GM04503 (cell line): ENCODE measurements at regions not wholly inside any gene's neighbourhood (a gene's known extent, or its start where the extent isn't known, plus 50 kb on each side); places are given as distances from the start of the nearest gene placed in this dataset.
"Not testable (repeated sequence)": the region's sequence is repeated elsewhere in the genome, so short reads cannot be mapped to it uniquely, and the experiment has no call there.

Experiments
- DNase-seq: peaks from one replicate; pipeline ENCODE4 v3.0.0-alpha.2; 2012; ENCODE audit warnings: low read depth

DNA sequence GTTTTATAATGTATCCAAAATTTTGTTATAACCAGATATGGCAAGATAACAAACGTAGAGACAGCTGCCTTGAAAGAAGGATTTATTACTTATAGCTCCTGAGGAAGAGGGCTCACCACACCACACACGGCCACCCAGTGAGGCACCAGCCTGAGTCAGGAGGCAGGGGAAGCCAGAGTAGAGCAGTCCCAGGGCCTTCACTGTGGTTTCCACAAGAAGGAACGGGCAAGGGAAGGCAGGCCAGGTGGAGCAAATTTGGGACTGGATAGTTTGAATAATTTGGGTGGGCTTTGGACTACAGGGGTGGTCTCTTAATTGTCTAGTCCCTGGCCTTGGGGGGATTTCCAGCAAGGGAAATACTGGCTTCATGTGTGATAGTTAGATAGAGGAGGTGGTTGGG, 72.5 kb downstream of the RRAGC start:
- DNase-seq, result no peak

DNA sequence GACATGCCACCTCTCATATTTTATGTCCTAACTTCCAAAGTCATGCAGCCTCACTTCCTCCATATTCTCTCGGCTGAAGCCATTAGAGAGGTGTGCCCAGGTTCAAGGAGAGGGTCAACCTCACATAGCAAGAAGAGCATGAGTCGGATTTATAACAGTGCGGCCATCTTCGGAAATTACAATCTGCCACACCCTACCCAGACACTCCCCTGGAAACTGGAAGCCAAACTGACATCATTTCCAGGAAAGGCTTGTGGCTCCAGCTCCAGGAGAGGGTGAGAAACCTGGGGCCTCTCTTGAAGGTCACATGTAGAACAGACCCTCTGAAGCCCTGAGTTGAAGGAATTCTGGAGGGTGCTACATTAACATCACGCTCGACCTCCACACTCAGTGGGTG, 73.5 kb downstream of the RRAGC start:
- no peak for DNase-seq

- DNase-seq, result no peak
Measured at GRCh38 chr1:38785285-38786039, 74.1 kb downstream of the RRAGC start.

GRCh38 chr1:38784452-38785284, 74.9 kb downstream of the RRAGC start:
- no peak for DNase-seq

- no peak for DNase-seq
Measured at GRCh38 chr1:38783640-38784229, 75.8 kb downstream of the RRAGC start.

- no peak for DNase-seq
Measured at GRCh38 chr1:38781872-38782617, 77.5 kb downstream of the RRAGC start.

GRCh38 chr1:38780133-38780532, 79.4 kb downstream of the RRAGC start:
- DNase-seq, result no peak

- no peak for DNase-seq
Measured at GRCh38 chr1:38779491-38779890, 80.1 kb downstream of the RRAGC start.

DNA sequence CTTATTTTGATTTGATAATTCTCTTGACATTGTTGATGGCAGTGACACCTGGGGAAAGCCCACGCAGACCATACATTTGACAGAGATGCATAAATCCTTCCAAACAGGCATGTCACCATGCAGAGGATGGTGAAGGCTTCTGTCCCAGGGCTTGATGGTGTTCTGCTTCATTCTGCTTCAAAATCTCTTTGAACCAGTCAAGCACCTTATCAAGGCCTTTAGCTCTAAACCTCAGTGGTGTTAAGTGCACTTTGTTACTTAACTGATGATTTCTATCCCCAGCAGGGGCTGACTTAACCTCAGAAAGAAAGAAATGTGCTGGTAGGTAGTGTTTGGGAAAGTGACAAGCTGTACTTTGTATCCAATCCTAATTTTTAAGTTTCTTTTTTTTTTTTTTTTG, 81.1 kb downstream of the RRAGC start:
- no peak for DNase-seq

- DNase-seq, result no peak
Measured at GRCh38 chr1:38778051-38778450, 81.5 kb downstream of the RRAGC start.

DNA sequence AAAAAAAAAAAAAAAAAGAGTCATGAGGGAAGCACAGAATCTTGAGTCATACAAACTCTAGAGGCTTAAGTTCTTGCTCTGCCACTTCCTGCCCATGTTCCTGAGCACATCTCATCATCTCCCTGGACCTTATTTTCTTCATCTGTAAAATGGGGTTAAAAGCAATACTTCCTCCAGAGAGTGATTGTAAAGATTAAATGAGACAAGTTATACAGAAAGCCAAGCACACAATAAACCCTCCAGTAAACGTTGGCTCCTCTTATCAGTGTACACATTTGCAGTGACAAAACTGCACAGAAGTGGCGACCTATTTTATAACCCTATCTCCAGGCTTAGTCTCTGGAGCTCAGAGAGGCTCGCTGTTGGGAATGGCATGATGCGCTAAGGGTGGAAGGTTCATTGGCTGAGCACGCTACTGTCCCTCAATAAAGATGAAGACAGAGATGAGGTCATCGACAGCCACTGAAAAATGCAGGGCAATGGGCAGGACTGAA, 82.1 kb downstream of the RRAGC start:
- no peak for DNase-seq

DNA sequence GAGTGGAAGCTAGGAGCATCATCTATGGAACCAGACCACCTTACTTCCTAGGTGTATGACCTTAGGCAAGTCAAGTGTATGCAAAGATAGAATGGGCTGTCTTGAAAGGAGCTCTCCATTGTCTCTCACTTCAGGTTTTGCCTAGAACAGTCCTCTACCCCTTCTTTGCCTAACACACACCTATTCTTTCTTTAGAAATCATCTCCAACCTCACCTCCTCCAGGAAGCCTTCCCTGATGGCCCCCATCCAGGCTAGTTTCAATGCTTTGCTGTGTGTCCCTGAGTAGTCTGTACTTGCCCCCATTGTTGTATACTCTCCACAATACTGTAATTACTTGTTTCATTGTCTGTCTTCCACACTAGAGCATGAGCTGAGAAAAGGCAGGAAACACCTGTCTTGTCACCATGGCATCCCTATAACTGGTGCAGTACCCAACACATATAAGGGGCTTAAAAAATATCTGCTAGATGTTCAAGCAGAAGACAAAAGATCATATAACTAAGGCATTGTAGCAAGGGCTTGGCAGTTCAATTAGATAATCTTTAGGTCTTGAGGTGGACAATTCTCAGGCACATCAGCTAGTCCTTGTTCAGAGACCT, 83.0 kb downstream of the RRAGC start:
- no peak for DNase-seq

- no peak for DNase-seq
Measured at GRCh38 chr1:38775175-38775845, 84.3 kb downstream of the RRAGC start.

- no peak for DNase-seq
Measured at GRCh38 chr1:38773483-38773882, 86.1 kb downstream of the RRAGC start.

GRCh38 chr1:38772953-38773352, 86.6 kb downstream of the RRAGC start:
- DNase-seq, result no peak

- no peak for DNase-seq
Measured at GRCh38 chr1:38772026-38772425, 87.5 kb downstream of the RRAGC start.

DNA sequence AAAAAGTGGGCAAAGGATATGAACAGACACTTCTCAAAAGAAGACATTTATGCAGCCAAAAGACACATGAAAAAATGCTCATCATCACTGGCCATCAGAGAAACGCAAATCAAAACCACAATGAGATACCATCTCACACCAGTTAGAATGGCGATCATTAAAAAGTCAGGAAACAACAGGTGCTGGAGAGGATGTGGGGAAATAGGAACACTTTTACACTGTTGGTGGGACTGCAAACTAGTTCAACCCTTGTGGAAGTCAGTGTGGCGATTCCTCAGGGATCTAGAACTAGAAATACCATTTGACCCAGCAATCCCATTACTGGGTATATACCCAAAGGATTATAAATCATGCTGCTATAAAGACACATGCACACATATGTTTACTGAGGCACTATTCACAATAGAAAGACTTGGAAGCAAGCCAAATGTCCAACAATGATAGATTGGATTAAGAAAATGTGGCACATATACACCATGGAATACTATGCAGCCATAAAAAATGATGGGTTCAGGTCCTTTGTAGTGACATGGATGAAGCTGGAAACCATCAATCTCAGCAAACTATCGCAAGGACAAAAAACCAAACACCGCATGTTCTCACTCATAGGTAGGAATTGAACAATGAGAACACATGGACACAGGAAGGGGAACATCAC, 88.9 kb downstream of the RRAGC start:
- not testable (repeated sequence) for DNase-seq

GRCh38 chr1:38766125-38766524, 93.4 kb downstream of the RRAGC start:
- no peak for DNase-seq

DNA sequence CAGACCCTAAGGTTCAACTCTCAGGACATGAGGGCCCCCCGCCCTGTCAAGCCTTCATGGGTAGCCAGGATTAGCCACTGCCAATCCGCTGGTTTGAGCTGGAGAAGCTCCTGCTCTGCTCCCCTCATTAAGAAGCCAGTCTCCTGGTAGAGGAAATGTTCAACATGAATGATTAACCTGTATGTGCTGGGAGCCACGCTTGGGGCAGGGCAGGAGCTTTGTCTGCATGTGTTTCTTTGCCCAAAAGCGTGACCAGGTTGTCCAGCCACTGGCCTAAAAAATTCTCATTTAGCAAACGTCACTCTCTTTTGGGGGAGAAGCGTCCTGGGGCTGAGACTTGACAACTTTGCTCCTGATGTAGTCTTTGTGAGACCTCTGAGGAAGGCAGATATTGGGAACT, 96.5 kb downstream of the RRAGC start:
- no peak for DNase-seq

GRCh38 chr1:38760562-38760961, 99.0 kb downstream of the RRAGC start:
- DNase-seq, result no peak

DNA sequence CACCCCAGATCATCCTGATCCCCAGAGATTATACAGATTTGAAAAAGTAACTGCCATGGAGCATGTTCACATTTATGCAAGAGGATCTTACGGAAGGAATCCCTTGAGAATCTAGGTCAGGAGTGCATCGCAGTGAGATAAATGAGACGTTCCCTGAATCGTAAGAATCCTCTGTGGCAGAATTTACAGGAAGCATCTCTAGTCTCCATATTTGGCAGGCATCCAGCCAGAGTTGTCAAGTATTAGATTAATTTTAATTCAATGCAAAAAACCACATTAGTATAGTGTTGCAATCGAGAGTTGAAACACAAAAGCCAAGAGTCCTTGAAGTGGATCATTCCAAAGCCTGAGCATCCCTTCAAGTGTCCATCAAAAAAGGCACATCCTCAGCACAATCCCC, 100.8 kb downstream of the RRAGC start:
- DNase-seq, result no peak
